Eye (tissue), 1 donor: ENCODE measurements at regions not wholly inside any gene's neighbourhood (a gene's known extent, or its start where the extent isn't known, plus 50 kb on each side); places are given as distances from the start of the nearest gene placed in this dataset.
"Not testable (repeated sequence)": the region's sequence is repeated elsewhere in the genome, so short reads cannot be mapped to it uniquely, and the experiment has no call there.

ENCODE experiments used
- DNase-seq: peaks from one replicate; pipeline ENCODE4 v3.0.0-alpha.2; 2015

- DNase-seq = no peak
Measured at GRCh38 chr3:96491023-96491422, 323.4 kb upstream of the EPHA6 start.

- no peak for DNase-seq
Measured at GRCh38 chr3:96491868-96492267, 322.5 kb upstream of the EPHA6 start.

GRCh38 chr3:96510334-96510733 is 304.1 kb upstream of the EPHA6 start:
- DNase-seq = no peak

- no peak for DNase-seq
Measured at GRCh38 chr3:96537165-96537564, 277.2 kb upstream of the EPHA6 start.

DNA sequence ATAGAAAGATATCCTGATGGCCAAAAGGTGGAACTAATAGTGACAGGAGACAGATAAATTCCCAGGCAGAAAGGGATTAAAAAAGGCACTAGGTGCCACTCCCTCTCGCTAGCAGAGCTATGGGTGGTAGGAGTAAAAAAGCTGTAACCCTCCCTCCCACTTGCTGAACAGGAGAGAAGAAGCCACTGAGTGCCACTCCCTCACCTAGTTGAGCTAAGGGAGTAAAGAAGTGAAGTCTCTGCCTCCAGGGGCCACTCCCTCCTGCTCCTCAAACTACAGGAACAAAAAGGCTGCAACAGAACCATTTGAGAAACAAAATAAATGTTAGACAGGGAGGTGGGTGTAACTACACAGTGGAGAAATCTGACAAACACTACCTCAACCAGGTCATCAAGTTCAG is 276.2 kb upstream of the EPHA6 start:
- no peak for DNase-seq

GRCh38 chr3:96548073-96548472 is 266.3 kb upstream of the EPHA6 start:
- no peak for DNase-seq

DNA sequence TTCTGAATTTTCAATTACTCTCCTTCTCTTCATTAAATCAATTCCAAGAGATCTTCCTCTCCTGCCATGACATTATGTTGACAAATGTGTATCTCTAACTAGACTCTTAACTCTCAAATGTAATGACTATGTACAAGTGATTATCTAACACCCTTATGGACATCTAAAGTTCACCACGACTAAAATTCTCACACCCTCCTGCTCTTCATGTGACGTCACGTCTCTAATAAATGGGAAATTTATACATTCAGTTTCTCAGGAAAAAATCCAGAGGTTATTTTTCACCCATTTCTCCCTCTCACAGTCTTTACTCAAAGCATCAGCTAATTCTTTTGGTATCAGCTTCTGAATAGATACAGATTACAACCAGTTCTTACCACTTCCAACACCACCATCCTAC is 237.5 kb upstream of the EPHA6 start:
- DNase-seq = no peak

GRCh38 chr3:96584066-96584465 is 230.3 kb upstream of the EPHA6 start:
- DNase-seq = no peak

DNA sequence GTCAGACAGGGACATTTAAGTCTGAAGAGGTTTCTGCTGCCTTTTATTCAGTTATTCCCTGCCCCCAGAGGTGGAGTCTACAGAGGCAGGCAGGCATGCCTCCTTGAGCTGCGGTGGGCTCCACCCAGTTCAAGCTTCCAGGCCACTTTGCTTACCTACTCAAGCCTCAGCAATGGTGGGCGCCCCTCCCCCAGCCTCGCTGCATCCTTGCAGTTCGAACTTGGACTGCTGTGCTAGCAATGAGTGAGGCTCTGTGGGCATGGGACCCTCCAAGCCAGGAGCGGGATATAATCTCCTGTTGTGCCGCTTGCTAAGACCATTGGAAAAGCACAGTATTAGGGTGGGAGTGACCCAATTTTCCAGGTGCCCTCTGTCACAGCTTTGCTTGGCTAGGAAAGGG is 207.5 kb upstream of the EPHA6 start:
- DNase-seq = not testable (repeated sequence)

DNA sequence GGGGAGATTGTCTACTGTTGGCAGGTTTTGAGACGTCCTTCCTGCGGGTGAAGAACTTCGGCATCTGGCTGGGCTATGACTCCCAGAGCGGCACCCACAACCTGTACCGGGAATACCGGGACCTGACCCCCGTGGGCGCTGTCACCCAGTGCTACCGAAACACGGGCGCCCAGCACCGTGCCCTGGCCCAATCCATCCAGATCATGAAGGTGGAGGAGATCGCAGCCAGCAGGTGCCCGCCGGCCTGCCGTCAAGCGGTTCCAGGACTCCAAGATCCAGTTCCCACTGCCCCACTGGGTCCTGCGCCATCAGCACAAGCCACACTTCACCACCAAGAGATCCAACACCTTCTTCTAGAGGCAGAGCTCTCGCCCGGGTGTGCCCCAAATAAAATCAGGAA is 194.9 kb upstream of the EPHA6 start:
- peak; percentile 17 for DNase-seq

- DNase-seq = peak; percentile 1
Measured at GRCh38 chr3:96622878-96623277, 191.5 kb upstream of the EPHA6 start.

- DNase-seq = no peak
Measured at GRCh38 chr3:96631050-96631449, 183.3 kb upstream of the EPHA6 start.

DNA sequence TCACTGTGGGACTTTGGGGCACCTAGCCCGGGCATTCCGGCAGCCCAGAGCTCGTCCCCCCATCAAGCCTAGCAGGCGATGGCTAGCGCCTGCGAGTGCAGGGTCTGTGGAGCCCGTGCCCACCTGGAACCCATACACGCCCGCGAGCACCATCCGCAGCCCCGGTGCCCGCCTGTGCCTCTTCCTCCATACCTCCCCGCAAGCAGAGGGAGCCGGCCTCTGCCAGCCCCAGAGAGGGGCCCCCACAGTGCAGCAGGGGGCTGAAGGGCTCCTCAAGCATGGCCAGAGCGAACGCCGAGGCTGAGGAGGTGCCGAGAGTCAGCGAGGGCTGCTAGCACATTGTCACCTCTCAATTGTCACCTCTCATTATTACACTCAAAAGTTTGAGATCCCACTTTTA is 167.8 kb upstream of the EPHA6 start:
- no peak for DNase-seq

- no peak for DNase-seq
Measured at GRCh38 chr3:96657710-96658109, 156.7 kb upstream of the EPHA6 start.

GRCh38 chr3:96671861-96672595 is 142.4 kb upstream of the EPHA6 start:
- not testable (repeated sequence) for DNase-seq

DNA sequence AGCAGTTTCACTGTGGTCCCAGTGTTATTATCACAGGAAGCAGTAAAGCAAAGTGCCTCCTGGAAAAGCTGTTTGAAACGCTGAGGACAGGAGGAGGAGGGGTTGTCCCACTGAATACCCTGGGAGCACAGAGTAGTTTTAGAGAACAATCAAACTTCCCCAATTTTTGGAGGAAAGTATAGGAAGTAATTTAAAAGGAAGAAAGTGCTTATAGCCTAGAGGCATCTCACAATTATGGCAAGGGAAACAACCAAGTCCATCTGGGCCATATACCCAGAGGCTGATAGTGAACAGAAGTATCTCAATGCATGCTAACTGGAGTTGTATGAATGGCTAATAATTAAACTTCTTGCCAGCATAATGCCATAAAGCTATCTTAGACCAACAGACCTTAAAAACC is 137.2 kb upstream of the EPHA6 start:
- no peak for DNase-seq

DNA sequence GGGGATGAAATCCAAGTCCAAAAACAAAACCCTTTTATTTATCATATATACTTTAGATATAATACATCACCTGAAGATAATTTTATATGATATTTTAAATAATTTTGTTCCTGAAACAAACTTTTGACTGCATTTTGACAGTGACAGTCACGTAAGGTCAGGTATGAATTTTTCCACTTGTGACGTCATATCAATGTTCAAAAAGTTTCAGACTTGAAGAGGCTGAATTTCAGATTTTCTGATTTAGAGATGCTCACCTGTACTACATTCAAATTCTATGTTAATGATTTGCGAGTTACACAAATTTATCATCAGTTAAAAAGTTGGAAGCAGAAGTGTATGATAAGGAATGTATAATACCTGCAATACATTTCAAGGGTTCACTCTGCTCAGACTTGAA is 136.1 kb upstream of the EPHA6 start:
- no peak for DNase-seq

- peak; percentile 9 for DNase-seq
Measured at GRCh38 chr3:96700322-96701315, 113.8 kb upstream of the EPHA6 start.

GRCh38 chr3:96705895-96706294 is 108.5 kb upstream of the EPHA6 start:
- no peak for DNase-seq

GRCh38 chr3:96706509-96706908 is 107.9 kb upstream of the EPHA6 start:
- no peak for DNase-seq

GRCh38 chr3:96711816-96712215 is 102.6 kb upstream of the EPHA6 start:
- DNase-seq = no peak

DNA sequence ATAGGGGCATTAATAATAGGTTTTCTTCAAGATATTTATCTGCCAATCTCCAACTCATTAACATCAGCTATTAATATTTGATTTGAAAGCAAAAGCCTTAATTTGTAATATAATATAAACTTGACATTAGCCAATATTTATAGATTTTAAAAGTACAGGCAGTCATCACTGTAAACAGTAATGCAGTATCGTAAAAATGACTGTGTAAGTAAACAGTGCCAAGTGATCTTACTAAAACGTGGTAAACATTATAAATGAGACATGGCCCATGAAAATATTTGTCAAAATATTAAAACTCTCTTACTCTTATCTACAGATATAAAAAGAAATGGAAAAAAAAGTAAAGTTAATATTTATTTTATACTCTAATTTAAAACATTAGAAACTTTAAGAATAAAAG is 101.6 kb upstream of the EPHA6 start:
- no peak for DNase-seq

DNA sequence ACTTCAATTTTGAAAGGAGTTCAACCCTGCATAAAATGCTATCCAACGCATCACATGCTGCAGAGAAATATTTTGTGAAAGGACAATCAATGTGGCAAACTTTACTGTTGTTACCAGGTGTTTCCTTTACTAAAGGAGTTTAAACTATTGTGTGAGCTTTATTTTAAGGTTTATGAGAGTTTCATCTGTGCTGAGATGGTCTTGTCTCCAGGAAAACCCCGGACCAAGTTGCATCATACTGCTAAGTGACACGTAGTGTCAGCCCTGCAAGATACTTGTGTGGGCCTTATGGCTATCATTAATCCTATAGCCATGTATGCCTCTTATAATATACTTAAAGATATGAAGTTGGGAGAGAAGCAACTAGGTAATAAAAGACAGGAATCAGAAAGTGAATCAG is 94.5 kb upstream of the EPHA6 start:
- no peak for DNase-seq

DNA sequence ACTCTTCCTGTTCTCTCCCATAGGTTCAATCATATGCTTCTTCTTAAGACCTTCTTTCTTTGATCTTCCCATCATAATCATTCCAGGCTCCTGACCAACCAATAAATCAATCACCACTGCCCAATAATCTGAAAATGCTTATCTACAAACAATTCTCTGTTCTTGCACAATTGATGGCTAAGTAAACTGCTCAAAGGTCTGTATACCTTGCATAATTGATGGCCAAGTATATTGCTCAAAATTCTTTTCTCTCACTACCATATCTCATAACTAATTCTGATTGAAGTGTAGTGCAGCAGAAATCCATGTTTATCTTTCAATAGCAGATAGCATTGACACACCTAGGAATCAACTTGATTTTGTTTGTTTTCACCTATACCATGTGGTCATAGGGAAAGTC is 83.4 kb upstream of the EPHA6 start:
- DNase-seq = no peak
